ENCODE measurements at regions not wholly inside any gene's neighbourhood (a gene's known extent, or its start where the extent isn't known, plus 50 kb on each side); places are given as distances from the start of the nearest gene placed in this dataset.

DNA sequence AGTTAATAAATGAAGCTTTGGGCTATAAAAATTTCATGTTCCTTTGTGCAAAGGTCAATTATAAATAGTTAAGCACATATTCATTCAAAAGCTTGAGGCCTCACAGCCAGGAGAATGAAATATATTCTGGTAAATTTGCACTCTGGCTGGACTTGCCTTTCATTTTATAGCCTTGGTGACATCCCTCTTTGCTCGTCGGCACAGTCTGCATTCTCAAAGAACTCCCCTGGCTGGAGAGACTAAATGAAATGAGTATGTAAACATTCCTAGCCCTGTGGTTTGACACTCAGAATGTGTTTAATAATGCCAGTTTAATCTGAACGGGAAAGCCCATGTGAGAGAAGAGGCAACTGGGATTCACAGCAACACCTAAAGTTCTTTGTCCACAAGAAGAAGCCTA is 285.6 kb downstream of the BRINP1 start:
- TF ChIP-seq, protein P1, sequence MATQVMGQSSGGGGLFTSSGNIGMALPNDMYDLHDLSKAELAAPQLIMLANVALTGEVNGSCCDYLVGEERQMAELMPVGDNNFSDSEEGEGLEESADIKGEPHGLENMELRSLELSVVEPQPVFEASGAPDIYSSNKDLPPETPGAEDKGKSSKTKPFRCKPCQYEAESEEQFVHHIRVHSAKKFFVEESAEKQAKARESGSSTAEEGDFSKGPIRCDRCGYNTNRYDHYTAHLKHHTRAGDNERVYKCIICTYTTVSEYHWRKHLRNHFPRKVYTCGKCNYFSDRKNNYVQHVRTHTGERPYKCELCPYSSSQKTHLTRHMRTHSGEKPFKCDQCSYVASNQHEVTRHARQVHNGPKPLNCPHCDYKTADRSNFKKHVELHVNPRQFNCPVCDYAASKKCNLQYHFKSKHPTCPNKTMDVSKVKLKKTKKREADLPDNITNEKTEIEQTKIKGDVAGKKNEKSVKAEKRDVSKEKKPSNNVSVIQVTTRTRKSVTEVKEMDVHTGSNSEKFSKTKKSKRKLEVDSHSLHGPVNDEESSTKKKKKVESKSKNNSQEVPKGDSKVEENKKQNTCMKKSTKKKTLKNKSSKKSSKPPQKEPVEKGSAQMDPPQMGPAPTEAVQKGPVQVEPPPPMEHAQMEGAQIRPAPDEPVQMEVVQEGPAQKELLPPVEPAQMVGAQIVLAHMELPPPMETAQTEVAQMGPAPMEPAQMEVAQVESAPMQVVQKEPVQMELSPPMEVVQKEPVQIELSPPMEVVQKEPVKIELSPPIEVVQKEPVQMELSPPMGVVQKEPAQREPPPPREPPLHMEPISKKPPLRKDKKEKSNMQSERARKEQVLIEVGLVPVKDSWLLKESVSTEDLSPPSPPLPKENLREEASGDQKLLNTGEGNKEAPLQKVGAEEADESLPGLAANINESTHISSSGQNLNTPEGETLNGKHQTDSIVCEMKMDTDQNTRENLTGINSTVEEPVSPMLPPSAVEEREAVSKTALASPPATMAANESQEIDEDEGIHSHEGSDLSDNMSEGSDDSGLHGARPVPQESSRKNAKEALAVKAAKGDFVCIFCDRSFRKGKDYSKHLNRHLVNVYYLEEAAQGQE (IDR thresholded peaks at IDR 0.05; ENCODE audit: insufficient replicate concordance, low read depth): no peak
- TF ChIP-seq GABPA (IDR thresholded peaks at IDR 0.05; ENCODE audit: low read depth) (no peak), SPI1 (IDR thresholded peaks at IDR 0.05; ENCODE audit: borderline replicate concordance, low read depth) (no peak), POLR2AphosphoS5 (IDR thresholded peaks at IDR 0.05; ENCODE audit: low read depth) (no peak)
- TF ChIP-seq, protein P2, sequence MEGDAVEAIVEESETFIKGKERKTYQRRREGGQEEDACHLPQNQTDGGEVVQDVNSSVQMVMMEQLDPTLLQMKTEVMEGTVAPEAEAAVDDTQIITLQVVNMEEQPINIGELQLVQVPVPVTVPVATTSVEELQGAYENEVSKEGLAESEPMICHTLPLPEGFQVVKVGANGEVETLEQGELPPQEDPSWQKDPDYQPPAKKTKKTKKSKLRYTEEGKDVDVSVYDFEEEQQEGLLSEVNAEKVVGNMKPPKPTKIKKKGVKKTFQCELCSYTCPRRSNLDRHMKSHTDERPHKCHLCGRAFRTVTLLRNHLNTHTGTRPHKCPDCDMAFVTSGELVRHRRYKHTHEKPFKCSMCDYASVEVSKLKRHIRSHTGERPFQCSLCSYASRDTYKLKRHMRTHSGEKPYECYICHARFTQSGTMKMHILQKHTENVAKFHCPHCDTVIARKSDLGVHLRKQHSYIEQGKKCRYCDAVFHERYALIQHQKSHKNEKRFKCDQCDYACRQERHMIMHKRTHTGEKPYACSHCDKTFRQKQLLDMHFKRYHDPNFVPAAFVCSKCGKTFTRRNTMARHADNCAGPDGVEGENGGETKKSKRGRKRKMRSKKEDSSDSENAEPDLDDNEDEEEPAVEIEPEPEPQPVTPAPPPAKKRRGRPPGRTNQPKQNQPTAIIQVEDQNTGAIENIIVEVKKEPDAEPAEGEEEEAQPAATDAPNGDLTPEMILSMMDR (IDR thresholded peaks at IDR 0.05; ENCODE audit: insufficient read depth, low read length): no peak
- Histone ChIP-seq H3K27ac (replicated peaks) (no peak overlapping the region), H3K4me3 (replicated peaks; ENCODE audit: insufficient read depth, low read length) (no peak overlapping the region), H3K27me3 (ENCODE audit: insufficient read depth, poor library complexity, severe bottlenecking) (no peaks in the 10 kb centered on the region)
- no peak for DNase-seq (ENCODE audit: low read depth in 1 of 2, low spot score in 1 of 2)

DNA sequence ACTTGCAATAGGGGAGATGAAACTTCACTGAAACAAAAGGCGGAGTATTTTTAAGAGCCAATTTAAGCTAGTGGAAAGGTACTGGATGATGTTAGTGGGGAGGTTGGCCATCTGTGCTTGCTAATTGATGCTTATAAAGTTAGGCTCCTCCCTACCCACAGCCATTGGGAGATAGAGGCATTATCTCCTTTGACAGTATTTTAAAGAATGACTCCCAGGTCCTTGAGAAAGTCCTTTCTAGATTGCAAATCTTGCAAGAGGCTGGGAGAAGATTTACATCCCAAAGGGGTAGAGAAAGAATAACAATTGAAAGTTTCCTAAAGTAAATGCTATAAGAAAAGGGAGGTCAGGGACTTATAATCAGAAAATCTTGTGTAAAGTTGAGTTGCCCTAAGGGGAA is 282.6 kb downstream of the BRINP1 start:
- Histone ChIP-seq H3K4me3 (replicated peaks; ENCODE audit: insufficient read depth, low read length) (no peak overlapping the region), H3K27ac (replicated peaks) (no peak overlapping the region), H3K27me3 (ENCODE audit: insufficient read depth, poor library complexity, severe bottlenecking) (no peaks in the 10 kb centered on the region)
- DNase-seq (ENCODE audit: low read depth in 1 of 2, low spot score in 1 of 2): no peak
- TF ChIP-seq, protein P1 (IDR thresholded peaks at IDR 0.05; ENCODE audit: insufficient replicate concordance, low read depth): no peak
- TF ChIP-seq SPI1 (IDR thresholded peaks at IDR 0.05; ENCODE audit: borderline replicate concordance, low read depth) (no peak), GABPA (IDR thresholded peaks at IDR 0.05; ENCODE audit: low read depth) (no peak), POLR2AphosphoS5 (IDR thresholded peaks at IDR 0.05; ENCODE audit: low read depth) (no peak)
- TF ChIP-seq, protein P2 (IDR thresholded peaks at IDR 0.05; ENCODE audit: insufficient read depth, low read length): no peak

DNA sequence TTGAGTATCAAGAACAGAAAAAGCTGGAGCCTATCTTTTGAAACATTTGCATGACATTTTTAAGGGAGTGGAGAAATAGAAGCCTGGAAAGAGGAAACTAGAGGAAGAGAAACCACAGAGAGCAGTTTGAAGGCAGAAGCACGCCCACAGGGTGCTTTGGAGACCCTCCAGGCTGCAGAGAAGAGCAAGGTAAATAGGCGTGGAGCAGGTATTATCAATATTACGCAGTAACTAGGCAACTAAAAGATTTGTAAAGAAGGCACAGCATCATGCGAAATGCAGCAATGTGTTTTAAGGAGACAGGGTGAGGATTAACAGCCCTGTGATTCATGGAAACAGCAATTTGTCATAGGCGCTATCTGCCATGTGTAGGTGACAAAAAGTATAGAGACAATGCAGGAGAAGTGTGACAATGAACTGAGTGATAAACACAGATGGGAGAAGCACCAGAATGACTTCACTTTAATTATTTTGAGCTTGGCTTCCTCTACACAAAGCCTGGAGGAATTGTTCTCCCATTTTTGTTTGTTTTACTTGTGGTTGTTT is 281.2 kb downstream of the BRINP1 start:
- DNase-seq (ENCODE audit: low read depth in 1 of 2, low spot score in 1 of 2): no peak
- Histone ChIP-seq H3K27me3 (ENCODE audit: insufficient read depth, poor library complexity, severe bottlenecking) (no peaks in the 10 kb centered on the region), H3K27ac (replicated peaks) (no peak overlapping the region), H3K4me3 (replicated peaks; ENCODE audit: insufficient read depth, low read length) (no peak overlapping the region)
- TF ChIP-seq, protein P2 (IDR thresholded peaks at IDR 0.05; ENCODE audit: insufficient read depth, low read length): no peak
- TF ChIP-seq, protein P1 (IDR thresholded peaks at IDR 0.05; ENCODE audit: insufficient replicate concordance, low read depth): no peak
- TF ChIP-seq GABPA (IDR thresholded peaks at IDR 0.05; ENCODE audit: low read depth) (no peak), SPI1 (IDR thresholded peaks at IDR 0.05; ENCODE audit: borderline replicate concordance, low read depth) (no peak), POLR2AphosphoS5 (IDR thresholded peaks at IDR 0.05; ENCODE audit: low read depth) (no peak)

Measured in HL-60 (cell line).